Uterus (tissue), 3 donors: ENCODE measurements at regions not wholly inside any gene's neighbourhood (a gene's known extent, or its start where the extent isn't known, plus 50 kb on each side); places are given as distances from the start of the nearest gene placed in this dataset.

Source experiments
- DNase-seq, 2 donors: peaks; one replicate each; pipeline ENCODE4 v3.0.0-alpha.2; 2019 to 2020
- H3K27ac ChIP-seq, 2 donors: fragments of 200-600 bp; sonication (generic); 1 replicate in 1 of 2; 2 replicates in 1 of 2; pipeline ENCODE4 v1.5.1; 2016 to 2018
- H3K27me3 ChIP-seq, 2 donors: fragments of 200-600 bp; sonication (generic); one replicate each; pipeline ENCODE4 v1.5.1; 2018 to 2019; ENCODE audit warnings: control low read depth in 1 of 2
- H3K36me3 ChIP-seq, 2 donors: fragments of 200-600 bp; sonication (generic); one replicate each; pipeline ENCODE4 v1.5.1; 2019; ENCODE audit warnings: control low read depth in 1 of 2
- H3K4me1 ChIP-seq, 2 donors: fragments of 200-600 bp; sonication (generic); one replicate each; pipeline ENCODE4 v1.5.1; 2018 to 2019; ENCODE audit warnings: control low read depth in 1 of 2
- H3K4me3 ChIP-seq, 2 donors: fragments of 200-600 bp; sonication (generic); 1 replicate in 1 of 2; 2 replicates in 1 of 2; pipeline ENCODE4 v1.5.1; 2018 to 2019; ENCODE audit warnings: mild to moderate bottlenecking in 1 of 2
- H3K9me3 ChIP-seq, 2 donors: fragments of 200-600 bp; sonication (generic); one replicate each; pipeline ENCODE4 v1.5.1; 2019; ENCODE audit warnings: control low read depth in 1 of 2
- CTCF ChIP-seq, 4 experiments: fragments of 200-600 bp in 2 of 4; fragments of 450-650 bp in 2 of 4; sonication (generic) in 2 of 4; IDR thresholded peaks; one replicate each; pipeline ENCODE4 v1.5.1; 2016 to 2019; ENCODE audit warnings: antibody characterized with exemption in 4 of 4, mild to moderate bottlenecking in 2 of 4, moderate library complexity in 1 of 4
- POLR2A ChIP-seq, 2 donors: fragments of 450-650 bp; IDR thresholded peaks; one replicate each; pipeline ENCODE4 v1.6.1; 2016; ENCODE audit warnings: antibody characterized with exemption in 2 of 2, mild to moderate bottlenecking in 1 of 2, moderate library complexity in 1 of 2
- intact Hi-C: fragments of 100-400 bp; cut with DNase I; formaldehyde crosslinking; loops from one replicate; pipeline ENCODE4 v1.15.1; 2023; ENCODE audit warnings: low total_unique reads
- donor health status: DM: yes; HTN: yes; CAD: no.

GRCh38 chr3:117026401-117026800 lies 316.8 kb downstream of the TUSC7 start:
- Histone ChIP-seq H3K27ac (no peak overlapping the region), H3K36me3 (no peaks in the 10 kb centered on the region), H3K9me3 (no peaks in the 10 kb centered on the region), H3K27me3 (no peaks in the 10 kb centered on the region), H3K4me3 (no peak overlapping the region), H3K4me1 (no peaks in the 10 kb centered on the region)
- no peak for DNase-seq
- intact Hi-C loops: no loop called here
- no peak for TF ChIP-seq POLR2A (IDR thresholded peaks at IDR 0.05)
- TF ChIP-seq CTCF (IDR thresholded peaks at IDR 0.05): no peak

- intact Hi-C loops: no loop called here
- H3K27me3 ChIP-seq: no peaks in the 10 kb centered on the region
- H3K4me3 ChIP-seq: no peak overlapping the region
- no peaks in the 10 kb centered on the region for H3K36me3 ChIP-seq
- DNase-seq: no peak
- no peak for TF ChIP-seq POLR2A (IDR thresholded peaks at IDR 0.05)
- no peaks in the 10 kb centered on the region for H3K9me3 ChIP-seq
- H3K4me1 ChIP-seq: no peaks in the 10 kb centered on the region
- H3K27ac ChIP-seq: peak overlapping the region in 1 of 2 donors; percentile 33
Observed at GRCh38 chr3:117035745-117036144, 326.2 kb downstream of the TUSC7 start.

GRCh38 chr3:117036259-117036799 lies 326.8 kb downstream of the TUSC7 start:
- TF ChIP-seq POLR2A (IDR thresholded peaks at IDR 0.05): no peak
- no peak for TF ChIP-seq CTCF (IDR thresholded peaks at IDR 0.05)
- Histone ChIP-seq H3K4me3 (no peak overlapping the region), H3K9me3 (no peaks in the 10 kb centered on the region), H3K36me3 (no peaks in the 10 kb centered on the region), H3K4me1 (no peaks in the 10 kb centered on the region), H3K27ac (peak overlapping the region; percentile 33 to 57), H3K27me3 (no peaks in the 10 kb centered on the region)
- DNase-seq: peak; percentile 40 to 59
- intact Hi-C loops: no loop called here

- Histone ChIP-seq H3K4me3 (no peak overlapping the region), H3K36me3 (no peaks in the 10 kb centered on the region), H3K9me3 (no peaks in the 10 kb centered on the region), H3K27me3 (no peaks in the 10 kb centered on the region), H3K4me1 (no peaks in the 10 kb centered on the region), H3K27ac (no peak overlapping the region)
- DNase-seq: no peak
- TF ChIP-seq POLR2A (IDR thresholded peaks at IDR 0.05): no peak
- no peak for TF ChIP-seq CTCF (IDR thresholded peaks at IDR 0.05)
- intact Hi-C loops: no loop called here
Observed at GRCh38 chr3:117045143-117045542, 335.6 kb downstream of the TUSC7 start.

GRCh38 chr3:117047951-117048705 lies 338.5 kb downstream of the TUSC7 start:
- intact Hi-C loops: no loop called here
- H3K36me3 ChIP-seq: no peaks in the 10 kb centered on the region
- H3K4me3 ChIP-seq: no peak overlapping the region
- DNase-seq: no peak
- no peaks in the 10 kb centered on the region for H3K4me1 ChIP-seq
- no peaks in the 10 kb centered on the region for H3K9me3 ChIP-seq
- no peaks in the 10 kb centered on the region for H3K27me3 ChIP-seq
- no peak overlapping the region for H3K27ac ChIP-seq
- no peak for TF ChIP-seq CTCF (IDR thresholded peaks at IDR 0.05)
- no peak for TF ChIP-seq POLR2A (IDR thresholded peaks at IDR 0.05)
